Keratinocyte (primary cell): ENCODE measurements at regions not wholly inside any gene's neighbourhood (a gene's known extent, or its start where the extent isn't known, plus 50 kb on each side); places are given as distances from the start of the nearest gene placed in this dataset.

Source experiments
- DNase-seq: peaks from one replicate; pipeline ENCODE4 v3.0.0-alpha.2; 2011; ENCODE audit warnings: low read depth, missing footprints, low spot score
- FAIRE-seq: peaks from 2 replicates; lab custom pipeline; 2011; peaks lifted over from hg19 to GRCh38; lab: Jason Lieb, UNC
- H2AFZ ChIP-seq: 2 replicates; pipeline ENCODE4 v1.6.0; 2012; ENCODE audit warnings: low read length, control low read depth, inconsistent platforms; ENCODE audit not compliant: control insufficient read depth
- H3K27ac ChIP-seq: 2 replicates; pipeline ENCODE4 v1.5.1; 2011; ENCODE audit warnings: low read length; ENCODE audit not compliant: control insufficient read depth, insufficient read depth
- H3K27me3 ChIP-seq: 3 replicates; pipeline ENCODE4 v1.6.0; 2011; ENCODE audit warnings: low read length; ENCODE audit not compliant: control insufficient read depth, insufficient read depth; ENCODE audit errors: extremely low read depth
- H3K36me3 ChIP-seq, 2 experiments: 2 replicates in 1 of 2; 3 replicates in 1 of 2; pipeline ENCODE4 v1.5.1; 2011; ENCODE audit warnings: low read length in 2 of 2, mild to moderate bottlenecking in 1 of 2; ENCODE audit not compliant: control insufficient read depth in 2 of 2, insufficient read depth in 2 of 2; ENCODE audit errors: extremely low read depth in 1 of 2
- H3K4me1 ChIP-seq: 3 replicates; pipeline ENCODE4 v1.5.1; 2011; ENCODE audit warnings: low read length; ENCODE audit not compliant: control insufficient read depth, insufficient read depth; ENCODE audit errors: extremely low read depth
- H3K4me2 ChIP-seq: 3 replicates; pipeline ENCODE4 v1.6.0; 2011; ENCODE audit warnings: low read depth, low read length; ENCODE audit not compliant: control insufficient read depth, insufficient read depth; ENCODE audit errors: extremely low read depth
- H3K4me3 ChIP-seq, 3 experiments: fragments of 200-600 bp in 1 of 3; sonication (generic) in 1 of 3; 2 replicates in 2 of 3; 3 replicates in 1 of 3; pipeline ENCODE4 v1.5.1; 2011 to 2016; ENCODE audit warnings: low read length in 3 of 3, mild to moderate bottlenecking in 3 of 3, control low read depth in 2 of 3, inconsistent platforms in 1 of 3, low read depth in 1 of 3, mixed read lengths in 1 of 3, mixed run types in 1 of 3, moderate library complexity in 1 of 3; ENCODE audit not compliant: control insufficient read depth in 2 of 3, insufficient read depth in 2 of 3; ENCODE audit errors: extremely low read depth in 1 of 3
- H3K79me2 ChIP-seq: 2 replicates; pipeline ENCODE4 v1.6.0; 2012; ENCODE audit warnings: low read length; ENCODE audit not compliant: control insufficient read depth, insufficient read depth
- H3K9ac ChIP-seq: 3 replicates; pipeline ENCODE4 v1.6.0; 2011; ENCODE audit warnings: low read length; ENCODE audit not compliant: control insufficient read depth, insufficient read depth; ENCODE audit errors: extremely low read depth
- H3K9me1 ChIP-seq: 3 replicates; pipeline ENCODE4 v1.6.0; 2011; ENCODE audit warnings: low read length; ENCODE audit not compliant: control insufficient read depth, insufficient read depth; ENCODE audit errors: extremely low read depth
- H3K9me3 ChIP-seq: 2 replicates; pipeline ENCODE4 v1.5.1; 2012; ENCODE audit warnings: low read depth, low read length; ENCODE audit not compliant: control insufficient read depth
- H4K20me1 ChIP-seq: 3 replicates; pipeline ENCODE4 v1.6.0; 2011; ENCODE audit warnings: low read length; ENCODE audit not compliant: control insufficient read depth, insufficient read depth; ENCODE audit errors: extremely low read depth
- CTCF ChIP-seq, 3 experiments: IDR thresholded peaks in 1 of 3; conservative IDR thresholded peaks in 1 of 3; optimal IDR thresholded peaks in 1 of 3; 2 replicates in 2 of 3; 3 replicates in 1 of 3; pipeline versions ENCODE3 to v1.5.1; 2011; ENCODE audit warnings: low read length in 3 of 3, mild to moderate bottlenecking in 3 of 3, moderate library complexity in 2 of 3, control low read depth in 1 of 3, inconsistent platforms in 1 of 3; ENCODE audit not compliant: insufficient read depth in 2 of 3; ENCODE audit errors: extremely low read depth in 1 of 3
- EZH2 ChIP-seq: IDR thresholded peaks from one replicate; pipeline ENCODE4 v1.6.1; 2012; ENCODE audit warnings: inconsistent platforms, mild to moderate bottlenecking, low read length, moderate library complexity
- dilution Hi-C: fragments of 300-500 bp; cut with MboI; formaldehyde crosslinking; loops from one replicate; pipeline ENCODE4 v1.7.0; 2020; ENCODE audit warnings: low sequenced_read_pairs; ENCODE audit not compliant: extremely low pct_ligation_motif_present

GRCh38 chrX:22616867-22617266, 344.2 kb downstream of the CBLL2 start:
- DNase-seq (no peak), FAIRE-seq (no peak)
- Histone ChIP-seq H3K4me1 (no peaks in the 10 kb centered on the region), H3K9me3 (no peaks in the 10 kb centered on the region), H3K4me2 (no peak overlapping the region), H3K9ac (no peak overlapping the region), H3K27me3 (no peaks in the 10 kb centered on the region), H3K79me2 (no peaks in the 10 kb centered on the region), H3K4me3 (no peak overlapping the region), H3K36me3 (no peaks in the 10 kb centered on the region), H4K20me1 (no peaks in the 10 kb centered on the region), H2AFZ (no peak overlapping the region), H3K27ac (no peak overlapping the region), H3K9me1 (no peaks in the 10 kb centered on the region)
- no peak for TF ChIP-seq EZH2
- no peak for TF ChIP-seq CTCF (optimal IDR thresholded peaks at IDR 0.05 in 1 of 3, IDR thresholded peaks at IDR 0.05 in 1 of 3, conservative IDR thresholded peaks at IDR 0.05 in 1 of 3; ENCODE audit: extremely low read depth in 1 of 3, insufficient read depth in 2 of 3, low read length in 3 of 3)
- dilution Hi-C loops, result no loop called here

DNA sequence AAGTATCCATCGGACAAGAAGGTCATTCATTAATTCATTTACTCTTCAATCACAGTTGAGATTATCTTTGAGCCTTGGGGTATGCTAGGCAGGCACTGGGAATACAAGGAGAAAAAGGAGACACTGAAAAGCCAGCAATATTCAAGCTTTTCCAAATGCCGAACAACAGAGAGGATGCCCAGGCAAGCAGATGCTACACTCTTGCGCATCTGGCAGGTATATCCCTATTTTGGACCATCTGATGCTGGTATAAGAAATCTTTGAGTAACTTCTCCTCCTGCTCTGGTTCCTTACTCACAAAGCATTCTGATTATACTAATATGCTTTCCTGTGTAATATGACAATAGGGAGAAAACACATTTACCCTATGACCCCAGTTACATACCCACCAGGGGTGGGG, 354.9 kb downstream of the CBLL2 start:
- Histone ChIP-seq H2AFZ (no peak overlapping the region), H3K9me3 (no peaks in the 10 kb centered on the region), H3K27ac (no peak overlapping the region), H3K79me2 (no peaks in the 10 kb centered on the region), H3K9me1 (no peaks in the 10 kb centered on the region), H3K9ac (no peak overlapping the region), H3K36me3 (no peaks in the 10 kb centered on the region), H4K20me1 (no peaks in the 10 kb centered on the region), H3K4me1 (peaks cover 4% of the 10 kb centered on the region), H3K27me3 (no peaks in the 10 kb centered on the region), H3K4me3 (no peak overlapping the region), H3K4me2 (no peak overlapping the region)
- FAIRE-seq (no peak), DNase-seq (no peak)
- dilution Hi-C loops, result no loop called here
- TF ChIP-seq EZH2 (no peak), CTCF (optimal IDR thresholded peaks at IDR 0.05 in 1 of 3, IDR thresholded peaks at IDR 0.05 in 1 of 3, conservative IDR thresholded peaks at IDR 0.05 in 1 of 3; ENCODE audit: extremely low read depth in 1 of 3, insufficient read depth in 2 of 3, low read length in 3 of 3) (no peak)
